ENCODE measurements at regions not wholly inside any gene's neighbourhood (a gene's known extent, or its start where the extent isn't known, plus 50 kb on each side); places are given as distances from the start of the nearest gene placed in this dataset.
"Not testable (repeated sequence)": the region's sequence is repeated elsewhere in the genome, so short reads cannot be mapped to it uniquely, and the experiment has no call there.

- Histone ChIP-seq H3K4me1 (ENCODE audit: insufficient read depth, low read length, poor library complexity, severe bottlenecking) (no peaks in the 10 kb centered on the region), H3K36me3 (ENCODE audit: insufficient read depth, low read length, poor library complexity, severe bottlenecking) (no peaks in the 10 kb centered on the region), H3K27me3 (replicated peaks; ENCODE audit: insufficient read depth, low read depth, low read length, poor library complexity) (no peaks in the 10 kb centered on the region), H3K9me3 (ENCODE audit: low read depth, low read length, poor library complexity, severe bottlenecking) (no peaks in the 10 kb centered on the region), H3K27ac (ENCODE audit: low read depth, low read length, poor library complexity, severe bottlenecking) (no peak overlapping the region), H3K4me3 (ENCODE audit: low read depth, low read length, poor library complexity, severe bottlenecking) (no peak overlapping the region)
- POLR2A ChIA-PET (ENCODE audit: low non-redundant PET), result no interaction called here
- no TSS peak for BruUV-seq (replicated peaks)
- intact Hi-C loops (cut with micrococcal nuclease; ENCODE audit: unreplicated experiment), result no loop called here
- CTCF ChIA-PET, result interaction anchor here (0.6 kb wide), 1 partner anchor 92 kb away, joined by 5 read pairs; no protein-coding TSS in a partner anchor
- TF ChIP-seq CTCF (conservative IDR thresholded peaks at IDR 0.05; ENCODE audit: low read depth, low read length) (no peak), EZH2 (IDR thresholded peaks at IDR 0.05; ENCODE audit: borderline replicate concordance, low read depth, low read length, poor library complexity, severe bottlenecking) (no peak)
- DNase-seq (ENCODE audit: low spot score), result no peak
Measured at GRCh38 chr5:91291628-91292569, 91.2 kb downstream of the ARRDC3 start.

- no TSS peak for BruUV-seq (replicated peaks)
- intact Hi-C loops (cut with micrococcal nuclease; ENCODE audit: unreplicated experiment), result loop anchor here (10.0 kb wide), 1 partner anchor 184 kb away; no protein-coding TSS in a partner anchor
- no peak for TF ChIP-seq EZH2 (IDR thresholded peaks at IDR 0.05; ENCODE audit: borderline replicate concordance, low read depth, low read length, poor library complexity, severe bottlenecking)
- TF ChIP-seq CTCF (conservative IDR thresholded peaks at IDR 0.05; ENCODE audit: low read depth, low read length), result no peak
- Histone ChIP-seq H3K27ac (ENCODE audit: low read depth, low read length, poor library complexity, severe bottlenecking) (no peak overlapping the region), H3K4me3 (ENCODE audit: low read depth, low read length, poor library complexity, severe bottlenecking) (no peak overlapping the region), H3K27me3 (replicated peaks; ENCODE audit: insufficient read depth, low read depth, low read length, poor library complexity) (no peaks in the 10 kb centered on the region), H3K36me3 (ENCODE audit: insufficient read depth, low read length, poor library complexity, severe bottlenecking) (no peaks in the 10 kb centered on the region), H3K9me3 (ENCODE audit: low read depth, low read length, poor library complexity, severe bottlenecking) (no peaks in the 10 kb centered on the region), H3K4me1 (ENCODE audit: insufficient read depth, low read length, poor library complexity, severe bottlenecking) (no peaks in the 10 kb centered on the region)
- ChIA-PET CTCF (no interaction called here), POLR2A (ENCODE audit: low non-redundant PET) (no interaction called here)
- DNase-seq (ENCODE audit: low spot score), result no peak
Measured at GRCh38 chr5:91288118-91288916, 94.8 kb downstream of the ARRDC3 start.

GRCh38 chr5:91285062-91285461, 98.1 kb downstream of the ARRDC3 start:
- peaks cover 13% of the 10 kb centered on the region for H3K4me1 ChIP-seq (ENCODE audit: insufficient read depth, low read length, poor library complexity, severe bottlenecking)
- H3K9me3 ChIP-seq (ENCODE audit: low read depth, low read length, poor library complexity, severe bottlenecking); H3K27me3 ChIP-seq (replicated peaks; ENCODE audit: insufficient read depth, low read depth, low read length, poor library complexity); DNase-seq (ENCODE audit: low spot score); H3K4me3 ChIP-seq (ENCODE audit: low read depth, low read length, poor library complexity, severe bottlenecking); POLR2A ChIA-PET (ENCODE audit: low non-redundant PET); H3K36me3 ChIP-seq (ENCODE audit: insufficient read depth, low read length, poor library complexity, severe bottlenecking); H3K27ac ChIP-seq (ENCODE audit: low read depth, low read length, poor library complexity, severe bottlenecking); BruUV-seq (replicated peaks); CTCF ChIA-PET: not testable (repeated sequence)
- intact Hi-C loops (cut with micrococcal nuclease; ENCODE audit: unreplicated experiment), result loop anchor here (10.0 kb wide), 1 partner anchor 180 kb away; no protein-coding TSS in a partner anchor

Measured in A673 (cell line).